ENCODE measurements at regions not wholly inside any gene's neighbourhood (a gene's known extent, or its start where the extent isn't known, plus 50 kb on each side); places are given as distances from the start of the nearest gene placed in this dataset.

GRCh38 chr20:56817780-56818675 is 188.9 kb downstream of the TFAP2C start:
- no peak overlapping the region for H2AFZ ChIP-seq (ENCODE audit: low read depth, low read length)
- no peak overlapping the region for H3K4me2 ChIP-seq (ENCODE audit: low read length)
- H4K20me1 ChIP-seq (ENCODE audit: insufficient read depth, low read length): no peaks in the 10 kb centered on the region
- H3K4me1 ChIP-seq (ENCODE audit: low read length): no peaks in the 10 kb centered on the region
- H3K79me2 ChIP-seq (ENCODE audit: low read length): no peaks in the 10 kb centered on the region
- no peaks in the 10 kb centered on the region for H3K36me3 ChIP-seq (replicated peaks; ENCODE audit: low read depth, low read length)
- peak; percentile 39 for TF ChIP-seq CTCF (IDR thresholded peaks at IDR 0.05; ENCODE audit: low read depth, low read length)
- TF ChIP-seq EZH2phosphoT487 (IDR thresholded peaks at IDR 0.05; ENCODE audit: low read depth): no peak
- H3K9me3 ChIP-seq (ENCODE audit: insufficient read depth, low read length): no peaks in the 10 kb centered on the region; the same call in 1 of the 2 replicates
- no peak overlapping the region for H3K4me3 ChIP-seq (ENCODE audit: low read length)
- no peak overlapping the region for H3K9ac ChIP-seq (ENCODE audit: low read length)
- H3K27ac ChIP-seq (ENCODE audit: low read length): no peak overlapping the region
- H3K27me3 ChIP-seq (ENCODE audit: low read depth, low read length): peaks cover 45% of the 10 kb centered on the region

- no peaks in the 10 kb centered on the region for H4K20me1 ChIP-seq (ENCODE audit: insufficient read depth, low read length)
These were observed 191.9 kb downstream of the TFAP2C start for GRCh38 chr20:56820984-56821383.

GRCh38 chr20:56826306-56826704 is 197.2 kb downstream of the TFAP2C start:
- peaks cover 57% of the 10 kb centered on the region for H3K27me3 ChIP-seq (ENCODE audit: low read depth, low read length)
- no peaks in the 10 kb centered on the region for H4K20me1 ChIP-seq (ENCODE audit: insufficient read depth, low read length)
- H3K27ac ChIP-seq (ENCODE audit: low read length): no peak overlapping the region
- no peak for TF ChIP-seq EZH2phosphoT487 (IDR thresholded peaks at IDR 0.05; ENCODE audit: low read depth)
- TF ChIP-seq CTCF (IDR thresholded peaks at IDR 0.05; ENCODE audit: low read depth, low read length): no peak
- H3K4me1 ChIP-seq (ENCODE audit: low read length): no peaks in the 10 kb centered on the region
- no peaks in the 10 kb centered on the region for H3K9me3 ChIP-seq (ENCODE audit: insufficient read depth, low read length)
- no peaks in the 10 kb centered on the region for H3K36me3 ChIP-seq (replicated peaks; ENCODE audit: low read depth, low read length)
- H3K9ac ChIP-seq (ENCODE audit: low read length): no peak overlapping the region
- no peak overlapping the region for H3K4me2 ChIP-seq (ENCODE audit: low read length)
- no peak overlapping the region for H2AFZ ChIP-seq (ENCODE audit: low read depth, low read length)
- no peaks in the 10 kb centered on the region for H3K79me2 ChIP-seq (ENCODE audit: low read length)
- no peak overlapping the region for H3K4me3 ChIP-seq (ENCODE audit: low read length)

More at GRCh38 chr20:56820984-56821383, 191.9 kb downstream of the TFAP2C start:
- H3K36me3 ChIP-seq (replicated peaks; ENCODE audit: low read depth, low read length): no peaks in the 10 kb centered on the region
- H3K4me1 ChIP-seq (ENCODE audit: low read length): no peaks in the 10 kb centered on the region
- TF ChIP-seq EZH2phosphoT487 (IDR thresholded peaks at IDR 0.05; ENCODE audit: low read depth) (no peak), CTCF (IDR thresholded peaks at IDR 0.05; ENCODE audit: low read depth, low read length) (no peak)
- H3K79me2 ChIP-seq (ENCODE audit: low read length): no peaks in the 10 kb centered on the region
- no peak overlapping the region for H3K4me3 ChIP-seq (ENCODE audit: low read length)
- H3K27ac ChIP-seq (ENCODE audit: low read length): no peak overlapping the region
- no peak overlapping the region for H3K4me2 ChIP-seq (ENCODE audit: low read length)
- H2AFZ ChIP-seq (ENCODE audit: low read depth, low read length): no peak overlapping the region
- H3K9me3 ChIP-seq (ENCODE audit: insufficient read depth, low read length): no peaks in the 10 kb centered on the region; the same call in 1 of the 2 replicates
- H3K9ac ChIP-seq (ENCODE audit: low read length): no peak overlapping the region
- peaks cover 59% of the 10 kb centered on the region for H3K27me3 ChIP-seq (ENCODE audit: low read depth, low read length)
